HG03378 (cell line): ENCODE measurements at regions not wholly inside any gene's neighbourhood (a gene's known extent, or its start where the extent isn't known, plus 50 kb on each side); places are given as distances from the start of the nearest gene placed in this dataset.
A peak's percentile ranks its signal among the peaks of the same experiment; 100 is the strongest.

ENCODE experiments used
- ATAC-seq: cut with Tn5 transposase; IDR thresholded peaks from one replicate; pipeline ENCODE4 v1.9.1; 2021; ENCODE audit warnings: mild to moderate bottlenecking, moderate library complexity; ENCODE audit not compliant: unreplicated experiment

DNA sequence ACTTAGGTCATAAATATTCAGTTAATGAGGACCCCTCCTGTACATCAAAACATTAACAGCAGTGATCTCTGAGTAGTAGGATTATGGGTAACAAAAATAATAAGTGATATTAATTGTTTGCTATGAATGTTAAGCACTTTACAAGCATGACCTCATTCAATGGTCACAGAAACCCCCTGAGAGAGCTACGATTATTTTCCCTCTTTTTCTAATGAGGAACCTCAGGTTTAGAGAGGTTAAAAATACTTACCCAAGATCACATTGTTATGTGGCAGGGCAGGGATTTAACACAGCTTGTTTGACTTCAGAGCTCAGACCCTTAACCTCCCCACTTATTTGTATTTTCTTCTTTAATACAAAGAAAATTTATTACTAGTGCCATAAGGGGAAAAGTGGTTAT lies 228.2 kb downstream of the TBL1XR1 start:
- no peak for ATAC-seq

DNA sequence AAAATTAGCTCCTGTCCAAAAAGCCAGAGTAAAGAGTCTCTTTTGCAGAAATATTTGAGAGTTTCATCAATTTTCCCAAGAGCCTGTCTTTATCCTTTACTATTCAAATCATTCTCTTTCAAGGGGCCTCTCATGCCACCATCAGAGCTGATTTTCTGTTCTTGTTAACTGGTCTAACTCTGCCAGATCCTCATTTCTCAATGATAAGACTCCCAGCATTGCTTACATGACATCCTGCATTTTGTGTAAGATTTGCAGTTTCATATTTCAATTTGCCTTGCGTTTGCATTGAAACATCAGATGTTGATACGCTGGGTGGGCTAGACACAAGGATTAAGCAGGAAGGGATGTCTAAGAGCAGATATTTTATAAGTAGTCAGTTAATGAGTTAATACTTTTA lies 228.7 kb downstream of the TBL1XR1 start:
- no peak for ATAC-seq

DNA sequence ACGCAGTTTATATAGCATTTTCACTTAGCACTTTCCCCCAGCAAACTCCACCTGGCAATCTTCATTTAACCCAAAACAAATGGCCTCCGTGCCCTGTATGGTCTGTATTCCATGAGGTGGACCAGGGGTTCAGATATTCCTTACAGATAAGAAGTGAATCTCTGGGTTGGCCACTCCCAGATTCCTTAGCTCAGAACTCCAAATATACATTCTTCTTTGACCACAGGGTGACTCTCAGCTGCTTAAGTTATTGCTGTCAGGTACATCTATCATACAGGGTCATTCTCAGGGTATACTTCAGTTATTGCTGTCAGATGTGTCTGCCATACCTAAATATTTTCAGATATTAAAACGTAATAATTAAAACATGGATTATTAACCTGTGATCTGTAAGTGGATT lies 229.8 kb downstream of the TBL1XR1 start:
- no peak for ATAC-seq

DNA sequence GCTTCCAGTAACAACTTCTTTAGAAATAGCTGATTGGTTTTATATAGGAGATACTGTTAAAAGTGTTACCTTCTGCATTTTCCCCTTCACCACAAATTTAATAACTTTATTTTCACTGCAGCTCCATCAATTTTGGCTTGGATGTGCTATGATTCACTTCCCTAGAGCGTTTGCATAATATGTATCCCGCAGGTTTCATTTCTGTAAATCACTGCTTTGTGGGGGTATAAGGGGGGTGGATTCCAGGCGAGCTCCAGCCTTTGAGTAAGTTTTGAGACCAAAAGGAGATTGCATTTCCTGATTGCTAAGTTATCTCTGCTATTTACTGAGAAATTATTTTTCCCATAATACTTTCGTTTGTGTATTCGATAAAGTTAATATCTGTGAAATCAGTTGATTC lies 232.6 kb downstream of the TBL1XR1 start:
- ATAC-seq: no peak

DNA sequence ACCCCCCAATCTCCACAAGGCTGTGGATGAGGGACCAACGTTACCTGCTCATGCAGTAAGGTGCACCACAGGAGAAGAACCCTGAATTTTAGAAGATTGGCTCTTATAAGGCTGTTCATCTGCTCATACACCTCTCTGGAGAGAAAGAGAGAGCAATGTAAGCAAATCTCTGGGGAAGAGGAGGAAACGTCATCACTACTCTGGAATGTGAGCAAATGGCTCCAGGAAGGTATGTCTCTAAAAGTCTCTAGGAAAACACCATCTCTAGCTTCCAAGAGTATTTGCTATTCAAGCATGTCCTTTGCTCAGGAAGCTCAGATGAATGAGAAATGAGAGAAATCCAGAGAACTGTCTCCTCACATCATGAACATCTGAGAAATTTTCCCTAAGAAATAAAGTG lies 235.4 kb downstream of the TBL1XR1 start:
- ATAC-seq: no peak

DNA sequence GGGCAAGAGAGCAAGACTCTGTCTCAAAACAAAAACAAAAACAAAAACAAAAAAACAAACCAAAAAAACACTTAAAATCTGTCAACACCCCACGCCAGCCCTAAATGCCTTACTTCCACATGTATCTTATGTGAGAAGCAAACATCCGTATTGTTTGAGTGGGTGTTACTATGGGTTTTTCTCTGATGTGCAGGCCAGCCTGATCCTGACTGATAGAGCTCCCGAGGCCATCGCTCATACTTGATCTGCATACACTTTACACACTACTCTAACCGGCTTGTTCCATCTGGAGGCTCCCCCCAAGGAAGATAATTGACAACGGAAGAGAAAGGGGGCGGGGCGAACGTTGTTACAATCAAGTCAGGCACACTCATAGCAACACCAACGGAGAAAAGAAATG lies 237.4 kb downstream of the TBL1XR1 start:
- no peak for ATAC-seq

DNA sequence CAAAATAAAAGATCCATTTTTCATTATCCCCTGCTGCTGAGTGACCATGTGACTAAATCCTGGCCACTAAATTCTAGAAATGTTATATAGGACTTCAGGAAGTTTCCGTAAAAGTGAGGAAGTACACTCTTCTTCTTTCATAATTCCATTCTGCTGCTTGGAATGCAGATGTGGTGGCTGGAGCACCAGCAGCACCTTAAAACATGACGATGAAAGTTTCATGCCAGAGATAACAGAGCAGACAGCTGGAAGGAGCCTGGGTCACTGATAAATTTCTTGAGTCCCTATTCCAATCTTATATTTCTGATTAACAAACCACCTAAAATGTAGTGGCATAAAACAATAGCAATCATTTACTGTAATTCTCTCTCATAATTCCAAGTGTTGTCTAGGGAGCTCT lies 238.7 kb downstream of the TBL1XR1 start:
- ATAC-seq: no peak

DNA sequence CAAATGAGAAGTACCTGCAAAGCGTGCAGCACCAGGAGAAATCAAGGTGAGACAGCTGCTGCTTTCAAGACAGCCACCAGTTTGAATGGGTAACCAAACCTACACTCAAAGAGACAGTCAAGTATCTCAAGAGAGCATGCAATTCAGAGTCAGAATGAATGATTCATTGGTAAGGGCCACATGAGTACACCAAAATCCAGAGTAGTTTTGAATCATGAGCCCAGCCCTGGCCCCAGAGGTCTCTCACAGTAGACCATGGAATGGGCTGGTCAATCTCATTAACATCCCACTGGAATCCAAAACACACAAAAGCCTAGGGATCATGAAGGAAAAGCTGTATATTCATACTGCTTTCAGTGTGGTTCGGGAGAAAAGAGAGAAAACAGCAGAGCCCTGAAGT lies 242.8 kb downstream of the TBL1XR1 start:
- ATAC-seq: no peak

DNA sequence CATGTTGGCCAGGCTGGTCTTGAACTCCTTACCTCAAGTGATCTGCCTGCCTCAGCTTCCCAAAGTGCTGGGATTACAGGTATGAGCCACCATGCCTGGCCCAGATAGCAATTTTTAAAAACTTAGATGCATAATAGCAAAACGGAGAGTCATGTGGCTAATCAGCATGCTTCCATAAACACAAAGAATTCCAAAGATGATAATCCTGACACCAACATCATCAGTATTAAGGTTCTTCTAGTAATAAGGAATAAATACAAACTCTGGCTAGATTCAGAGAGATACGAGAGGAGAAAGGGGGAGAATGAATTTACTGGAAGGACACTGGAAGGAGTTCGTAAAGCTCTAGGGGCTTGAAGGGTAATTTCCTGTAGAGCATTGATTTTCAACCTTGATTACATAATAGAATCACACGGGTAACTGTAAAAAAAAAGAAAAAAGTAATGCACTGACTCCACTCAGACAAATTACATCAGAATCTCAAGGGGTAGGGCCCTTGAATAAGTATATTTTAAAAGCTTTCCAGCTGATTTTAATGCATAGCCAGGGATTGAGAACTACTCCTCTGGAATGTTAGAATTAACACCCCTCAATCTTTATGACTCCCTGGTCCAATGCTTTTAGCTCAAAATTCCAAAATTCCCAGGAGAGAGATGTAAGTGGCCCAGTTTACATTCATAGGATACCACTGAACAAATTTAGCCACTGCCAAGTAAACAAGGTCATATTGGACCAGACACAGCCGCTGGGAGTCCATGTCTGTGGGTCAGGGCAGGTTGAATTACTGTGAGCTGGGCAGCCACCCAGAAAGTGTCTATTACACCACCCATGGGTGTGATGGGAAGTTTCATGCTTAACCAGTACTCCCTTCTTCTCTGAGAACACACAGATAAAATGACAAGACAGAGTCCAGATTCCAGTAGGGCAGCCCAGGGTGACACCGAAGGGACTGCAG lies 243.9 kb downstream of the TBL1XR1 start:
- ATAC-seq: no peak

DNA sequence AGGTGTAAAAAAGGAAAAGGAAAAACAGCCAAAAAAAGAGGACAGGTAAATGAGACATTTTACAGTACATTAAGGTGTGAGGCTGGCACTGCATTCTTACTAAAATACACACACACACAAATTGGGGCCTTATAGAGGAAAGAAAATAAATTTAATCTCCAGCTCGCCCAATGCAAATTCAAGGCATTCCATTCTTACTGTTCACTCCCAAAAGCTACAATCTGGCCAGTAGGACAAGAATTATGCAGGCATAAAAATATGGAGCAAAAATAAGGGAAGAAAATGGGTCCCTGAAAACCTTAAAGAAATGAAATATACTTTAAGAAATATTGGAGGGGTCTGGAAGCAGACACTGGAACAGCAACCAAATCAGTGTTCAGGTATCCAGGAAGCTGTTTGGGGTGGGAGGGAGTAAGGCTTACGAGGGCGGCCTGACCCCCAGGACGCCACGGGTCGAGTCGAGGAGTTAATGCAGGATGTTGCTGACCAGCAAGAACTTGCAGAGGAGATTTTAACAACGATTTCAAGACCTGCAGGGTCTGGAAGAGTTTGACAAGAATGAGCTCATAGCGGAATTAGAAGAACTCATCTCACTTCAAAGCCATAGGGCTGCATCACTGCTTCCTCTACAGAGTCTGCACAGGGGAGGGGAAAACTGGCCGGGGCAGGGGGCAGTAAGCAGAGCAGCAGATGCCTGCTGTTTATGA lies 245.5 kb downstream of the TBL1XR1 start:
- ATAC-seq: no peak

DNA sequence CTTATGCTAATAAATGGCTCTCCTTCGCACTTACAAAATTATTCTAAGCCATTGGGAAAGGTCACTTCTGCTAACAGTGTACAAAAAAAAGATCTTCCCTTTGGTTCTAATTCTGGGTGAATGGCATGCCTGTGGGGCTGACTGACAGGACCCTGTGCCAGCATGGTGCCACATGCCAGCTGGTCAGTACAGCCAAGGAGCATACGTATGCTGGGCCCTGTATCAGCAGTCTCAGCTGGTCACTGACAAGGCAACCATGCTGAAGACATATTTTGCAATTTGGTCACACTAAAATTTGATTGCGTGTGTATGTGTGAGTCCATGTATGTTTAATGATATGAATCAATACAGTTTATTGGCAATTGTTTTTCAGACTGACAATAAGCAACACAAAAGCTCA lies 246.1 kb downstream of the TBL1XR1 start:
- no peak for ATAC-seq

DNA sequence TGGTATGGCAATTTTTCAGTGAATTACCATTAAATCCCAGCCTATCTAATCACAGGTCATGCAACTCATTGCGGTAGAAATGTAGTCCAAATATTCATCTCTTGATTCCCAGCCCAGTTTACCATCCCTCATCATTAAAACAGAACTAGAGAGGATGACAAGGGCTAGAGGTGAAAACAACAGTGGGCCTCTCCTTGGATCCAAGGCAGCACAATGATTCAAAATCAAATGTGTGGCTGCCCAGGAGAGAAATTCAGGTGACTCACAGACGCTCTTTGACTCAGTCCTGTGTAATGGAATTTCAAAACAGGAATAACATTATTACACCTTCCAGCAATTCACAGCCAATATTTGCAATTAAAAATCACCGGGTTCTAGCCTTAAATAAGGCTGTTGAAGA lies 246.5 kb downstream of the TBL1XR1 start:
- no peak for ATAC-seq

DNA sequence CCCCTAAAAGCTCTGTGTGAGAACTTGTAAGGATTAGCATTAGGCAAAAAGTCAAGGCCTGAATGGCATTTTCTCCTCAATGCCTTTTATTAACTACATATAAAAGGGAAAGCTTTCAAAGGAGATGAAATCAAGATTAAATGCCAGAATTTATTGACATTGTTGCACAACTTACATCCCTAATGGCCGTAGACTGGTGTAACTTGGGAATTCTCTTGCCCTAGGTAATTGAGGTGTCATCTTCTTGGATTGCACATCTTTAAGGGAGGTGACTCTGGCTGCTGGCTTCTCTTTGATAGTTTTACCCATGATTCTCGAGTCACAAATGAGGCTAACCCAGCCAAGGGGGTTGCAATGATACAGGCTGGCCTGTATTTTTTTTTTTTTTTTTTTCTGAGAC lies 249.1 kb downstream of the TBL1XR1 start:
- ATAC-seq: no peak

DNA sequence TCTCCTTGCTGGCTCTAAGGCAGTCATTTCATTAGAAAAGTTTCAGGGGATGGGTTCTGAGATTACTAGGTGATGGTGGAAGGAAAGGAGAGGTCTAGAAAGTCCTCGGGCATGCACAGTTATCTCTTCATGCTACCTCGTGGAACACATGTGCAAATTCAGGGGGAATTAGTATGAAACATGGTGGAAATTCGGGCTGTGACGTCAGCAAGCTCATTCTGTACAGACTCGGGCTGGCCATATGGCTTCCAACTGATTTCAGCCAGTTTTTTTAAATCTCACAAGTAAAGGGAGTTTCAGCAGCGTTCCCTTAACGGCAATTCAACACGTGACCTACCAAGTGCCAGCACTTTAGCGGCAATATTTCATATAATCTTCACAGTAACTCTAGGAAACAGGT lies 251.1 kb downstream of the TBL1XR1 start:
- ATAC-seq: no peak

DNA sequence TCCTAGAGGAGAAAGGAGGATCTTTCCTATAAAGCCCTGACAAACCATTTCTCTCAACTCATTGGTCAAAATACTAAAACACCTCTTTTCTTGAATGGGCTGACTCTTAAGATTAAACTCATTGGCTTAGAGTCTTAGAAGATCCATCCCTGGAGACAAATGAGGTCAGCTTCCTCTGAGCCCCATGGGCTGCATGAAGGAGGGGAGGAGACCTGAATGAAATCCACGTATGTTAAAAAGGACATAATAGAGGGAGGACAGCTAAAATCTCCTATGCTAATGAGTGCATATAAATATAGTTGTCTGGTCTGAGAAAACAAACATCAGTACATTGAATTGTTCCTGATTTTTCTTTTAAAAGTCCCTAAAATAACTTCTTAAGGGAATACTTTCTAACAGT lies 255.0 kb downstream of the TBL1XR1 start:
- no peak for ATAC-seq

DNA sequence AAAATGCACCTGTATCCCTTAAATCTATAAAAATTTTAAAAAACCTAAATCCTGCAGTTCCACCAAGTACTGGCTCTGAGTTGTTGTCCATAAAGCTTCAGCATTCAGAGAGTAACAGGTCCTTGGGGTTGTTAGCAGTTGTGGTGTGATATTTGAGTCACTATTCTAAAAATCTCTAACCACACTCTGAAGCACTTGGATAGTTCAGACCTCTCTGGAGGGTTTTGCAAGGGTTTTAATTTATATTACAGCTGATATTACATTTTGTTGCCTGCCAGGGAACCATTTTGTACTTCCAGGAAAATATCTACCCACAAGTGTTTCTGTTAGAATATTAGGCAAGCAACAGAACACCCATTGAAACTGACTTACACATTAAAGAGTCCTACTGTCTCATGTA lies 255.6 kb downstream of the TBL1XR1 start:
- ATAC-seq: no peak

DNA sequence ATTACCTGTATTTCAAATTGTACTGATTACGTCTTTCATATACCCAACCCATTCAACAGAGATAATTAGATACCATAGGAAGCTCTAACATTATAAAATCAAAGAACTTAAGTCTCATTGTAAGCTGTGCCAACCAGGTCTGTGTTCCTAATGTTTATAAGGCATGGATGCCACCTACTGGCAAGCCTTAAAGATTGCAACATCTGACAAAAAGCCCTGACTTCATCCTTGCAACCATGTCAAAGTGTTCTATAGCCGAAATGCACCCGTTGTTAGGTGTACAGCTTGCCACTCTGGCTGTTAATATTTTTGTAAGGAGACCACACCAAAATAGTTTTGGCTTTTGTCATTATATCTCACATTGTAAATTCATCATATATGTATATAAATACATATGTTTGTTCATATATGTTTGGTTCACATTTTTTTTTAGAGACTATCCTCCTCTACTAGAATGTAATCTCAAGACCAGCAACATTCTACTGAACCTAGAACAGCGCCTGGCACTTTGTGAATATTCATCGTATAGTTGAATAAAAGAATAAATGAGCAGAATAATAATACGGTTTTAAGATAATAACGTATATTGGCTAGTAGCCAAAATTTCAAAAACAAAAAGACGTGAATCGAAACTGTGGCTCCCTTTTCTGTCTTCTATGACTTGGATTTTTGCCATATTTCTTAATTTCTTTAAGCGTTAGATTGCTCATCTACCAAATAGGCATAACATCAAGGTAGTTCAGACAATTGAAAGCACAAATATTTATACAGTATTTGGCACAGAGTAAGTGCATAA lies 258.1 kb downstream of the TBL1XR1 start:
- ATAC-seq: peak; percentile 99

DNA sequence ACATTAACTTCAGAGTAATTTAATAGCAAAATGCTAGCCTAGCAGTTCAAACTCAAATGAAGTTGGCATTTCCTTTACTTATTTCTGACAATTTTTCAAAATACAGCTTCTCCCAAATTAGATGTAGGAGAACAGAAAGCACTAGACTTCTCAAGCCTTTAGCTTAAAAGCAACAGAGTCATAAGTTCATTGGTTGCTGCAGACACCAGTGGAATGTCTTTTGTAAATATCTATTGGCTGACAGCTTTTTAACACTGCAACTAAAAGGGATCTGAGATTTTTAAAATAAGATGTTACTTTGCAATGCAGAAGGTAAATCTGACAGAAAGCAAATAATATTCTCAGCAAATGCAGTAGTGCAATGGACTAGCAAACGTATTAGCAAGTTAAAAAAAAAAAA lies 259.3 kb downstream of the TBL1XR1 start:
- ATAC-seq: no peak

DNA sequence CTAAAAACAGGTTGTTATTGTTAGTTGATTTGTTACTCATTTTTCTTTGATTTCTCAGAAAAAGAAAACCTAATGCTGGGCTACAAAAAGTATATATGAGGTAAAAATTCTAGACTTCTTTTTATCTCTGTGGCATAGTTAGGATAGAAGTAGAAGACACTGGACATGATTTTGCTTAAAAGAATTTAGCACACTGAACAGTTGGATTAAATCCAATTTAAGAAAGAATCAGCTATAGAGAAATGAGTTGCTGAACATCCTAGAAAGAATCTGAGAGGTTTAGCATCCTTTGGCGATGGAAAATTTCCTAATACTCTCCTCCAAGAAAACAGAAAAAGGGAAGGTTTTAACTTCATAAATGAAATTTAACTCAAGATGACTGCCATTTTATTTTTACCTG lies 259.7 kb downstream of the TBL1XR1 start:
- no peak for ATAC-seq

DNA sequence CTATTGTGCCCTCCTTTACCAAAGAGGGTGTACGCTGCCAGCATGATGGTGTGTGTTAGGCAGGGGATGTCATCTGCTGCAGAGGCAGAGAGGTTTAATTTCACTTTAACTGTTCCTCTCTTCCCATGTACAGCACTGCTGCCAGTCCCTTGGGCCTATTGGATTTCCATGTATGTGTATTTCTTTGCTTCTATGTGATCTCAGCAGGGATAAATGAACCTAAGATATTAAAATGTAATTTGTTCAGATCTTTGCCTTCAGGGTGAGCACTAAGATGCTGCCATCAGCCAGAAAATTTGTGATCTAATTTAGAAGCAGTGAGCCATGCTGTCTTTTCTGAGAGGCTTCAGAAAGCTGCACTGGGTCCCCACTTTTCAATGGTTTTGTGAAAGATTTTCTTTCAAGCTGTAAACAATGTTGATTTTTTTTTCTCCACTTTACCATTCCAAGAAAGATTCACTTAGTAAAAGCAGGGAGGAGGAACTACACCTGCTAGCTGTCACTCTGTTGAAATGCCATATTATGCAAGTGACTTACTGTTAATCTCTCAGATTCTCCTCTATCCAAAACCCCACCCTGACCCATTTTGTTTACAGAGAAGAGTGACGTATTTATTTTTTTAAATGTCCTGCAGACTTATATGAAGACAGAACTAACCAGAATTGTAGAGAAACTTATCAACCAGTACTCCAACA lies 261.9 kb downstream of the TBL1XR1 start:
- ATAC-seq: no peak

DNA sequence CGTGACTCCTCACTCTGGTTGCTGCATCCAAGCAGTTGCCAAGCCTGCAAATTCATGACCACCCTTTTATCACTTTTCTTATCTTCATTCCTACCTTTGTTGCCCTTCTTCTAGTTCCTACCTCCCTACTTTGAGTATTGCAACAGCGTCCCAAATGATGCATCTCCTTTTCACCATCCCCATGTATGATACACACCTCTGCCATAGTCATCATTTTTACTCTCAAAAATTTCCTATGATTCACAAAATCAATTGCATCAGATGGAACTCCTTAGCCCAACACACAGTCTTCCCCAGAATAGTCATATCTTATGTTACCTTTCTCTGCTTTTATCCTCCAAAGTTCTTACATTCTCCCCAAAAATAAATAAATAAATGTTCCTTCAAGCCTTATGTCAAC lies 262.6 kb downstream of the TBL1XR1 start:
- no peak for ATAC-seq
